Progenitor cell of endocrine pancreas (in vitro differentiated cells): ENCODE measurements at regions not wholly inside any gene's neighbourhood (a gene's known extent, or its start where the extent isn't known, plus 50 kb on each side); places are given as distances from the start of the nearest gene placed in this dataset.

Source experiments
- DNase-seq: peaks from one replicate; pipeline ENCODE4 v3.0.0; 2021; ENCODE audit warnings: low spot score; ENCODE audit not compliant: unreplicated experiment
- H3K27ac Mint-ChIP-seq: 2 replicates; pipeline ENCODE4 v1.8.0; 2021; ENCODE audit warnings: mild to moderate bottlenecking, moderate library complexity, mixed read lengths
- H3K27me3 Mint-ChIP-seq: 2 replicates; pipeline ENCODE4 v1.8.0; 2021; ENCODE audit warnings: mixed read lengths
- H3K36me3 Mint-ChIP-seq: 2 replicates; pipeline ENCODE4 v1.8.0; 2022; ENCODE audit warnings: mixed read lengths; ENCODE audit not compliant: insufficient read depth
- H3K4me1 Mint-ChIP-seq: 2 replicates; pipeline ENCODE4 v1.8.0; 2021; ENCODE audit warnings: low read depth, mixed read lengths
- H3K4me3 Mint-ChIP-seq: 2 replicates; pipeline ENCODE4 v1.8.0; 2021; ENCODE audit warnings: low read depth, mild to moderate bottlenecking, moderate library complexity, mixed read lengths
- H3K9me3 Mint-ChIP-seq: 2 replicates; pipeline ENCODE4 v1.8.0; 2021; ENCODE audit warnings: low read depth, mixed read lengths
- CTCF ChIP-seq: fragments of 200-600 bp; sonication (generic); IDR thresholded peaks from one replicate; pipeline ENCODE4 v1.5.0; 2021; ENCODE audit warnings: antibody characterized with exemption, mild to moderate bottlenecking; ENCODE audit not compliant: unreplicated experiment

GRCh38 chr6:95197590-95197989, 379.7 kb upstream of the MANEA start:
- H3K27me3 Mint-ChIP-seq, result no peaks in the 10 kb centered on the region

GRCh38 chr6:95203153-95203754, 374.1 kb upstream of the MANEA start:
- Mint-ChIP-seq H3K36me3 (no peaks in the 10 kb centered on the region), H3K27me3 (no peaks in the 10 kb centered on the region), H3K27ac (no peak overlapping the region), H3K4me3 (no peak overlapping the region), H3K4me1 (no peaks in the 10 kb centered on the region), H3K9me3 (peaks cover 6% of the 10 kb centered on the region)
- TF ChIP-seq CTCF, result peak; percentile 71
- no peak for DNase-seq

More at GRCh38 chr6:95197590-95197989, 379.7 kb upstream of the MANEA start:
- no peak overlapping the region for H3K4me3 Mint-ChIP-seq
- H3K4me1 Mint-ChIP-seq, result no peaks in the 10 kb centered on the region
- no peak for TF ChIP-seq CTCF
- H3K36me3 Mint-ChIP-seq, result no peaks in the 10 kb centered on the region
- H3K9me3 Mint-ChIP-seq, result peaks cover 6% of the 10 kb centered on the region
- no peak for DNase-seq
- H3K27ac Mint-ChIP-seq, result no peak overlapping the region

GRCh38 chr6:95204178-95204577, 373.2 kb upstream of the MANEA start:
- Mint-ChIP-seq H3K27ac (no peak overlapping the region), H3K9me3 (no peaks in the 10 kb centered on the region), H3K27me3 (no peaks in the 10 kb centered on the region), H3K4me1 (no peaks in the 10 kb centered on the region), H3K4me3 (no peak overlapping the region), H3K36me3 (no peaks in the 10 kb centered on the region)
- DNase-seq, result no peak
- TF ChIP-seq CTCF, result no peak

- no peak for TF ChIP-seq CTCF
- no peak overlapping the region for H3K4me3 Mint-ChIP-seq
- no peaks in the 10 kb centered on the region for H3K4me1 Mint-ChIP-seq
- H3K27ac Mint-ChIP-seq, result no peak overlapping the region
- H3K36me3 Mint-ChIP-seq, result no peaks in the 10 kb centered on the region
- no peaks in the 10 kb centered on the region for H3K27me3 Mint-ChIP-seq
- H3K9me3 Mint-ChIP-seq, result no peaks in the 10 kb centered on the region
- DNase-seq, result no peak
These were observed 368.7 kb upstream of the MANEA start for GRCh38 chr6:95208621-95209020.

GRCh38 chr6:95209074-95209473, 368.3 kb upstream of the MANEA start:
- no peaks in the 10 kb centered on the region for H3K9me3 Mint-ChIP-seq
- no peak for DNase-seq
- no peak overlapping the region for H3K27ac Mint-ChIP-seq
- no peak for TF ChIP-seq CTCF
- no peak overlapping the region for H3K4me3 Mint-ChIP-seq
- H3K36me3 Mint-ChIP-seq, result no peaks in the 10 kb centered on the region
- H3K27me3 Mint-ChIP-seq, result no peaks in the 10 kb centered on the region
- no peaks in the 10 kb centered on the region for H3K4me1 Mint-ChIP-seq
